GM19438 (cell line): ENCODE measurements at regions not wholly inside any gene's neighbourhood (a gene's known extent, or its start where the extent isn't known, plus 50 kb on each side); places are given as distances from the start of the nearest gene placed in this dataset.

ENCODE experiments used
- ATAC-seq: cut with Tn5 transposase; IDR thresholded peaks from one replicate; pipeline ENCODE4 v1.9.1; 2021; ENCODE audit warnings: low read depth; ENCODE audit not compliant: unreplicated experiment

GRCh38 chr3:165459111-165459510 is 262.9 kb upstream of the SLITRK3 start:
- no peak for ATAC-seq

GRCh38 chr3:165457096-165457495 is 260.9 kb upstream of the SLITRK3 start:
- no peak for ATAC-seq

GRCh38 chr3:165455793-165456192 is 259.6 kb upstream of the SLITRK3 start:
- ATAC-seq = no peak

GRCh38 chr3:165455360-165455759 is 259.2 kb upstream of the SLITRK3 start:
- no peak for ATAC-seq

- ATAC-seq = no peak
Measured at GRCh38 chr3:165451371-165452070, 255.3 kb upstream of the SLITRK3 start.

GRCh38 chr3:165446555-165446954 is 250.4 kb upstream of the SLITRK3 start:
- no peak for ATAC-seq

- no peak for ATAC-seq
Measured at GRCh38 chr3:165444745-165445144, 248.6 kb upstream of the SLITRK3 start.

- no peak for ATAC-seq
Measured at GRCh38 chr3:165443664-165444063, 247.5 kb upstream of the SLITRK3 start.

GRCh38 chr3:165442061-165442460 is 245.9 kb upstream of the SLITRK3 start:
- no peak for ATAC-seq

GRCh38 chr3:165440380-165440779 is 244.2 kb upstream of the SLITRK3 start:
- ATAC-seq = peak; percentile 59

GRCh38 chr3:165439765-165440164 is 243.6 kb upstream of the SLITRK3 start:
- ATAC-seq = no peak

- ATAC-seq = no peak
Measured at GRCh38 chr3:165434516-165434915, 238.3 kb upstream of the SLITRK3 start.

- ATAC-seq = no peak
Measured at GRCh38 chr3:165406425-165406824, 210.2 kb upstream of the SLITRK3 start.

GRCh38 chr3:165404357-165405027 is 208.3 kb upstream of the SLITRK3 start:
- no peak for ATAC-seq

GRCh38 chr3:165403666-165404065 is 207.5 kb upstream of the SLITRK3 start:
- ATAC-seq = no peak

GRCh38 chr3:165395188-165395587 is 199.0 kb upstream of the SLITRK3 start:
- ATAC-seq = no peak

- no peak for ATAC-seq
Measured at GRCh38 chr3:165393461-165393860, 197.3 kb upstream of the SLITRK3 start.

GRCh38 chr3:165390166-165390565 is 194.0 kb upstream of the SLITRK3 start:
- no peak for ATAC-seq

GRCh38 chr3:165389653-165390052 is 193.5 kb upstream of the SLITRK3 start:
- ATAC-seq = no peak

- ATAC-seq = no peak
Measured at GRCh38 chr3:165389064-165389463, 192.9 kb upstream of the SLITRK3 start.

- no peak for ATAC-seq
Measured at GRCh38 chr3:165383381-165383780, 187.2 kb upstream of the SLITRK3 start.

GRCh38 chr3:165382672-165383071 is 186.5 kb upstream of the SLITRK3 start:
- no peak for ATAC-seq
